H9 (cell line): ENCODE measurements at regions not wholly inside any gene's neighbourhood (a gene's known extent, or its start where the extent isn't known, plus 50 kb on each side); places are given as distances from the start of the nearest gene placed in this dataset.

Experiments used
- DNase-seq: peaks from one replicate; pipeline ENCODE4 v3.0.0-alpha.2; 2017
- H2AFZ ChIP-seq: one replicate; pipeline ENCODE4 v1.6.1; 2013; ENCODE audit warnings: mild to moderate bottlenecking, low read length, control low read depth, moderate library complexity
- H2AK5ac ChIP-seq: 2 replicates; pipeline ENCODE4 v1.6.1; 2013; ENCODE audit warnings: low read length, control low read depth, mixed read lengths; ENCODE audit not compliant: insufficient read length
- H2BK120ac ChIP-seq: one replicate; pipeline ENCODE4 v1.6.1; 2013; ENCODE audit warnings: low read depth, mild to moderate bottlenecking, low read length, control low read depth, inconsistent platforms; ENCODE audit not compliant: poor library complexity, severe bottlenecking
- H2BK12ac ChIP-seq: 2 replicates; pipeline ENCODE4 v1.6.1; 2013; ENCODE audit warnings: low read length, control low read depth, mixed read lengths, low read depth; ENCODE audit not compliant: insufficient read length
- H2BK15ac ChIP-seq: 2 replicates; pipeline ENCODE4 v1.6.1; 2013; ENCODE audit warnings: low read depth, low read length, control low read depth
- H2BK20ac ChIP-seq: one replicate; pipeline ENCODE4 v1.6.1; 2013; ENCODE audit warnings: low read depth, mild to moderate bottlenecking, low read length, control low read depth, inconsistent platforms; ENCODE audit not compliant: poor library complexity, severe bottlenecking
- H2BK5ac ChIP-seq: 2 replicates; pipeline ENCODE4 v1.6.1; 2013; ENCODE audit warnings: low read length, control low read depth, mixed read lengths; ENCODE audit not compliant: insufficient read length
- H3K14ac ChIP-seq: 2 replicates; pipeline ENCODE4 v1.6.1; 2013; ENCODE audit warnings: low read length, control low read depth; ENCODE audit not compliant: insufficient read depth
- H3K18ac ChIP-seq: 2 replicates; pipeline ENCODE4 v1.6.1; 2013; ENCODE audit warnings: low read depth, mild to moderate bottlenecking, mixed read lengths, low read length, control low read depth; ENCODE audit not compliant: insufficient read length
- H3K23ac ChIP-seq: 2 replicates; pipeline ENCODE4 v1.6.1; 2013; ENCODE audit warnings: low read length, control low read depth, mixed read lengths, low read depth; ENCODE audit not compliant: insufficient read length
- H3K23me2 ChIP-seq: 2 replicates; pipeline ENCODE4 v1.6.1; 2013; ENCODE audit warnings: low read depth, mild to moderate bottlenecking, mixed read lengths, low read length, control low read depth; ENCODE audit not compliant: insufficient read length, poor library complexity, severe bottlenecking
- H3K27ac ChIP-seq: 2 replicates; pipeline ENCODE4 v1.5.1; 2013; ENCODE audit warnings: low read length, control low read depth, mixed read lengths, low read depth; ENCODE audit not compliant: insufficient read length
- H3K27me3 ChIP-seq: 2 replicates; pipeline ENCODE4 v1.6.1; 2013; ENCODE audit warnings: low read length, control low read depth, inconsistent platforms; ENCODE audit not compliant: insufficient read depth
- H3K4ac ChIP-seq: 2 replicates; pipeline ENCODE4 v1.6.1; 2013; ENCODE audit warnings: low read depth, mild to moderate bottlenecking, control low read depth, inconsistent platforms, low read length, moderate library complexity
- H3K4me1 ChIP-seq: 2 replicates; pipeline ENCODE4 v1.6.1; 2013; ENCODE audit warnings: low read length, control low read depth, inconsistent platforms; ENCODE audit not compliant: insufficient read depth
- H3K4me2 ChIP-seq: 2 replicates; pipeline ENCODE4 v1.6.1; 2013; ENCODE audit warnings: low read length, control low read depth, mixed read lengths; ENCODE audit not compliant: insufficient read length, insufficient read depth
- H3K56ac ChIP-seq: 2 replicates; pipeline ENCODE4 v1.6.1; 2013; ENCODE audit warnings: low read depth, mild to moderate bottlenecking, mixed read lengths, low read length, control low read depth; ENCODE audit not compliant: insufficient read length
- H3K79me1 ChIP-seq: 2 replicates; pipeline ENCODE4 v1.6.1; 2013; ENCODE audit warnings: low read depth, mild to moderate bottlenecking, moderate library complexity, low read length, control low read depth, inconsistent platforms; ENCODE audit not compliant: insufficient read depth, poor library complexity, severe bottlenecking
- H3K79me2 ChIP-seq: 2 replicates; pipeline ENCODE4 v1.6.1; 2013; ENCODE audit warnings: low read length, control low read depth, inconsistent platforms; ENCODE audit not compliant: insufficient read depth
- H3K9ac ChIP-seq: 2 replicates; pipeline ENCODE4 v1.6.1; 2013; ENCODE audit warnings: low read length, control low read depth, mixed read lengths; ENCODE audit not compliant: insufficient read length; ENCODE audit errors: extremely low read depth
- H3K9me3 ChIP-seq: one replicate; pipeline ENCODE4 v1.6.1; 2013; ENCODE audit warnings: low read depth, low read length, inconsistent platforms; ENCODE audit not compliant: control insufficient read depth
- H3T11ph ChIP-seq: one replicate; pipeline ENCODE4 v1.6.1; 2013; ENCODE audit warnings: mild to moderate bottlenecking, low read length, control low read depth, inconsistent platforms
- H4K20me1 ChIP-seq: one replicate; pipeline ENCODE4 v1.6.1; 2013; ENCODE audit not compliant: control insufficient read depth, insufficient read length, insufficient read depth
- H4K5ac ChIP-seq: 2 replicates; pipeline ENCODE4 v1.6.1; 2013; ENCODE audit warnings: low read depth, mild to moderate bottlenecking, mixed read lengths, low read length, control low read depth; ENCODE audit not compliant: insufficient read length
- H4K8ac ChIP-seq: replicated peaks from 2 replicates; pipeline ENCODE4 v1.6.1; 2013; ENCODE audit warnings: low read length, control low read depth, mixed read lengths, low read depth; ENCODE audit not compliant: insufficient read length
- H4K91ac ChIP-seq: 2 replicates; pipeline ENCODE4 v1.6.1; 2013; ENCODE audit warnings: low read depth, mild to moderate bottlenecking, moderate library complexity, mixed read lengths, low read length, control low read depth; ENCODE audit not compliant: insufficient read length
- H3K27ac Mint-ChIP-seq, 3 experiments: 2 replicates in 2 of 3; 3 replicates in 1 of 3; pipeline ENCODE4 v1.8.0; 2020 to 2021; ENCODE audit warnings: mixed read lengths in 3 of 3, mild to moderate bottlenecking in 1 of 3, moderate library complexity in 1 of 3
- H3K27me3 Mint-ChIP-seq: 2 replicates; pipeline ENCODE4 v1.8.0; 2021; ENCODE audit warnings: low read depth, mild to moderate bottlenecking, moderate library complexity, mixed read lengths
- H3K36me3 Mint-ChIP-seq, 3 experiments: 2 replicates in 2 of 3; 3 replicates in 1 of 3; pipeline ENCODE4 v1.8.0; 2020 to 2021; ENCODE audit warnings: low read depth in 3 of 3, mixed read lengths in 3 of 3; ENCODE audit not compliant: insufficient read depth in 1 of 3
- H3K4me1 Mint-ChIP-seq, 2 experiments: 2 replicates each; pipeline ENCODE4 v1.8.0; 2020; ENCODE audit warnings: mixed read lengths in 2 of 2
- H3K4me3 Mint-ChIP-seq, 2 experiments: 2 replicates in 1 of 2; 3 replicates in 1 of 2; pipeline ENCODE4 v1.8.0; 2020 to 2021; ENCODE audit warnings: mild to moderate bottlenecking in 2 of 2, mixed read lengths in 2 of 2, moderate library complexity in 1 of 2
- H3K9me3 Mint-ChIP-seq, 2 experiments: 2 replicates in 1 of 2; 3 replicates in 1 of 2; pipeline ENCODE4 v1.8.0; 2020; ENCODE audit warnings: mild to moderate bottlenecking in 2 of 2, mixed read lengths in 2 of 2, moderate library complexity in 1 of 2
- CTCF ChIP-seq: fragments of 200-600 bp; sonication (generic); conservative IDR thresholded peaks from 3 replicates; pipeline ENCODE4 v1.8.0; 2021; ENCODE audit warnings: antibody characterized with exemption, mild to moderate bottlenecking
- WGBS: extraction: QIAGEN DNeasy Blood & Tissue Kit; methylation state at CpG from one replicate; pipeline ENCODE4 v1.1.7; 2013; ENCODE audit warnings: missing lambda C conversion rate, low lambda C conversion rate, mixed read lengths; ENCODE audit not compliant: insufficient read length; ENCODE audit errors: extremely low coverage; 5-methylcytosine and 5-hydroxymethylcytosine counted together

GRCh38 chr12:115158816-115159215 is 474.8 kb upstream of the TBX3 start:
- Histone ChIP-seq H4K91ac (no peak overlapping the region), H3K9me3 (no peaks in the 10 kb centered on the region), H3K79me2 (no peaks in the 10 kb centered on the region), H3K4me2 (no peak overlapping the region), H3K23ac (no peak overlapping the region), H3K79me1 (no peaks in the 10 kb centered on the region), H3K23me2 (no peaks in the 10 kb centered on the region), H2BK5ac (no peak overlapping the region), H3K4ac (no peak overlapping the region), H4K8ac (no peak overlapping the region), H3K18ac (no peak overlapping the region), H2AK5ac (no peak overlapping the region), H3K9ac (no peak overlapping the region), H2BK20ac (no peak overlapping the region), H3T11ph (no peak overlapping the region), H3K27me3 (no peaks in the 10 kb centered on the region), H2BK15ac (no peak overlapping the region), H4K20me1 (no peaks in the 10 kb centered on the region), H4K5ac (no peak overlapping the region), H3K56ac (no peak overlapping the region), H2BK12ac (no peak overlapping the region), H2AFZ (no peak overlapping the region), H3K14ac (no peak overlapping the region), H2BK120ac (no peak overlapping the region), H3K4me1 (no peaks in the 10 kb centered on the region), H3K27ac (no peak overlapping the region)
- WGBS, result no CpG with 5 or more reads among the region's 5 CpGs
- Mint-ChIP-seq H3K4me3 (no peak overlapping the region), H3K9me3 (no peaks in the 10 kb centered on the region), H3K27ac (no peak overlapping the region), H3K4me1 (peaks cover 2 to 8% of the 10 kb centered on the region in 2 experiments; a peak in 3 of 4 replicates), H3K36me3 (no peaks in the 10 kb centered on the region), H3K27me3 (peaks cover 5% of the 10 kb centered on the region)
- TF ChIP-seq CTCF, result no peak
- DNase-seq, result no peak
